Stimulated activated CD4-positive, alpha-beta T cell treated with anti-CD3 and anti-CD28 coated beads, TNF-alpha, amount 100 ng/mL, for 1 hour (primary cell): ENCODE measurements at regions not wholly inside any gene's neighbourhood (a gene's known extent, or its start where the extent isn't known, plus 50 kb on each side); places are given as distances from the start of the nearest gene placed in this dataset.

Source experiments
- DNase-seq, 3 donors: peaks; one replicate each; pipeline ENCODE4 v3.0.0-alpha.2; 2020; ENCODE audit warnings: low read depth in 3 of 3, low spot score in 1 of 3

DNA sequence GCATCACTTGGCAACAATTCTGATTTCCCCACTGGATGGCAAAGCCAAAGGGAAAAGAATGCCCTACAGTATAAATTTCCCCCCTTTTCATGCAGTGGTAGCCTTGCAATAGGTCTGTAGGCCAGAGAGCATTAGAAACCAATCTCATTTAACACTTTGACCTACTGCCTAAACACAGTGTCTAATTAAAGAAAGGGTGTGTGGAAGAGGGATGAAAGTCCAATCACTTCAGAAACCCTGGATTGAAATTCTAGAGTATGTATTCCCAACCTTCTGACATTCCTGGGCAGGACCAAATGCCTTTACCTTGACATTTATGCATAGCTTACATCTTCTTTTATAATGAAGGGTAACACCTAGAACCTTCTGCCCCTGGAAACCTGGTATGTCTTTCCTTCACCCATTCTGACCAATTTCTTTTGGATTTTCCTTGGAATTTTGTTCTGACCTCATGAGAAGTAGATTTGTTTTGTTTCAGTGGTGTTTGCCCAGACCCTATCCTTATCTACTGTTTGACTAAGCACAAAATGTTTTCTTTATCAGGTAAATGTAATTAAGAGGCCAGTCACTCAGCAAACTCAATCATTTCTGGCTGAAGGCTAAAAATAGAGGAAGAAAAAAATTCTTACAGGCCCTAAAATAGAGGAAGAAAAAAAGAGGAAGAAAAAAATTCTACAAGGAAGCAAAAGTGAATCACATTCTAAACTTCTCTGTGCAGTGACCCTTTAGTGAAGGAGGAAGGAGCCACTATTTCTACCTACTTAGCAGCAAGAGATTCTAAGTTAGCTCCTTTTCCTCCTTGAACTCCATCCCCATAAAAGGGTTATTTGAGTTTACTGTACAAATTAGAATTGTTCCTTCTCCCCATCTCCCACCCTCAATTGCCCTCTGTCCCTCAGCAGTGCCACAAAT, 129.5 kb upstream of the DSCAM start:
- DNase-seq: no peak

DNA sequence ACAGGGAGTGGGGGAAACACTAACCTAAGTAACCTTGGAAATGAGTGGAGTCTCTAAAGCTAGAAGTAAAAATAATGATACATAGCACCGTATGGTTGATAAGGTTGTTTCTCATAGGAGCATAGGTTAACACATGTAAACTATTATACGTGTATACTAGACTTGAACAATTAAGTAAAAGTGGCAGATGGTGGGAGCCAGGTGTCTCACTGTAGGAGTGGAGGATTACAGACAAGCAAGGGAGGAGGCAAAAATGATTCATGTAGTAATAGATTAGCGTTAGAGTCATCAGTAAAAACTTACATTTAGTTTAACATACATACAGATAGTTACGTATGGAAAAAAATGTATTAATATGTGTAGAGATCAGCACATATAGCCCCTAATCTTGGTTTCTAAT, 138.4 kb upstream of the DSCAM start:
- no peak for DNase-seq

DNA sequence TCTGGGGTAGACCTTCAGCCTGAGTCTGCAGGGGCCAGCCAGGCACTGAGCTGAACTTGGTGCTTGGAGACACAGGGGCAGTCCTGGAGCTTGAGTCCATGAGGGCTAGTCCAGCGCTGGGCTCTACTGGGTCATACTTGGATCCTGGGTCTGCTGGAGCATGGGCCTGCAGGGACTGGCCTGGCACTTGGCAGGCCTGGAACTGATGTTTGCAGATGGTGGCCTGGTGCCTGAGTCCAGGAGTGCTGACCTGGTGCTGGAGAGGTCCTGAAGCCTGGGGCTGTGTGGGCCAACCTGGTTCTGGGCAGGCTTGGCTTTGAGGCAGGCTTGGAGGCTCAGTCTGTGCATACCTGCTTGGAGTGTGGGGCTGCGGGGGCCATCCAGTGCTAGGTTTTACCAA, 143.4 kb upstream of the DSCAM start:
- no peak for DNase-seq

DNA sequence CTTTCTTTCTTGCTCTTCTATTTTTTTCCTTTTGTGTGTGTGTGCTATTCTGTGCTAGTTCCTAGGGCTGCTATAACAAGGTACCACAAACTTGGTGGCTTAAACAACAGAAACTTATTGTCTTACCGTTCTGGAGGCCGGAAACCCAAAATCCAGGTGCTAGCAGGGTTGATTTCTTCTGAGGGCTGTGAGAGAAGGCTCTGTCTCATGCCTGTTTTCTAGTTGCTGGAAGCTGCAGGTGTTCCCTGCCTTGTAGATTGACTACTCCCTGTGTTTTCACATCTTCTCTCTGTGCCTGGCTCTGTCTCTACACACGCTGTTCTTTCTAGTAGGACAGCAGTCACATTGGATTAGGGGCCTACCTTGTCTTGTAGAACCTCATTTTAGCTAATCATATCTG, 150.9 kb upstream of the DSCAM start:
- no peak for DNase-seq

DNA sequence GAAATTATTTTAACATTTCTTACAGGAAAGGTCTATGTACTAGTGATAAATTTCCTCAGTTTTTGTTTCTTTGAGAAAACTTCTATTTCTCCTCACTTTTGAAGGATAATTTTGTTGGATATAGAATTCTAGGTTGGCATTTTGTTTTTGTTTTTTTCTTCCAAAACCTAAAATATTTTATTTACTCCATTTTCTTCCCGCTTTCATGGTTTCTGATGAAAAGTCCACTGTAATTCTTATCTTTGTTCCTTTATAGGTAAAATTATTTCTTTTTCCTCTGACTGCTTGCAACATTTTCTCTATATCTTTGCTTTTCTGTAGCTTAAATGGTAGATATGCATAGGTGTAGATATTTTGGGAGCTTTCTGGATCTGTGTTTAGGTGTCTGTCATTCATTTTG, 153.9 kb upstream of the DSCAM start:
- no peak for DNase-seq

DNA sequence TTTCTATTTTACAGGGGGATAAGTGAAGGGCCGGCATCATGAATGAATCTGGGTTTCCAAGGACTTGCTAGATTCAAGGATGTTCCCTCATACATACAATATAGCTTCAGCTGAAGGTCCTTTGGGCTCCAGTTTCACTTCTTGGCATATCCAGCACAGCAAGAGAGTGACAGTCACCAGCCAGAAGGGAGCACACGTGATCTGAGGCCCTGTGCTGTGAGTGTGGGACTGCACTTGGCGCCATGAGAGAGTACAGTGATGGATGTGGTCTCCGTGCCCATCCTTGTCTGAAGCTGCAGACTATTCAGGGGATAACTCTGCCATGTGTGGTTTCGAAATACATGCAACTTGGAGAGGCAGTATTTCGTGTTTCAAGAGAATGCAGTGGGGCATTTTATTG, 159.7 kb upstream of the DSCAM start:
- no peak for DNase-seq

DNA sequence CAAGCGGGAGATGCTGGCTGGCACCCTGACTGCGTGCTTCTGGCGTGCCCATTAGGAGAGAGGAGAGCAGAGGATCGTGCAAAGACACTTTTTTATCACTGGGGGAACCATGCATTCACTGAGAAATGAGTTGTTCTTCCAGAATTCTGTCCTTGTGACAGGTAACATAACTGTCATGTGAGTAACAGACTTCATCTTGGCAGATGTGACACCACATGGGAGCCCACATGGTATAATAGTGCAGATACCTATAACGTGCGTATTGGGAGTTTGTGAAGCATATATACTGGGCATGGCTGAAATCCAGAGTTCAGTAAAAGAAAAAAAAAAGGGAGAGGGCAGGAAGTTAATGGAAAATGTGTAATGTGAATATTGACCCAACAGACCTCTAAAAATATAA, 159.6 kb upstream of the BACE2 start:
- no peak for DNase-seq

DNA sequence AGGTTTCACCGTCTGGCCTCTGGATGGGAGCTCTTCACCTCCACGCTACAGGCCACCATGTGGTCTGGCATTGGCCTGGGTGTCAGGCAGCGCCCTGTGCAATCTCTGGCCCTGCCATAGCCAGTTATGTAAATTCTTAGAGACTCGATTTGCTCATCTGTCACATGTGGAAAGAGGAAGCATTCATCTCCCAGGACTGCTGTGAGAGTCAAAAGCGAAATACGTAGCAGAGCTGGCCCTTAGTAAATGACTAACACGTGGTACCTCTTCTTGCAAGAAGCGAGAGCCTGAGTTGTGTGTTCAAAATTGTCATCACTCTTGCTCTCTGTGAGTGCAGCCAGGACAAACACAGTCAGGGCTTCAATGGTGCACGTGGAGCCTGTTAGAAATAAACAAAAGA, 159.0 kb upstream of the BACE2 start:
- no peak for DNase-seq

DNA sequence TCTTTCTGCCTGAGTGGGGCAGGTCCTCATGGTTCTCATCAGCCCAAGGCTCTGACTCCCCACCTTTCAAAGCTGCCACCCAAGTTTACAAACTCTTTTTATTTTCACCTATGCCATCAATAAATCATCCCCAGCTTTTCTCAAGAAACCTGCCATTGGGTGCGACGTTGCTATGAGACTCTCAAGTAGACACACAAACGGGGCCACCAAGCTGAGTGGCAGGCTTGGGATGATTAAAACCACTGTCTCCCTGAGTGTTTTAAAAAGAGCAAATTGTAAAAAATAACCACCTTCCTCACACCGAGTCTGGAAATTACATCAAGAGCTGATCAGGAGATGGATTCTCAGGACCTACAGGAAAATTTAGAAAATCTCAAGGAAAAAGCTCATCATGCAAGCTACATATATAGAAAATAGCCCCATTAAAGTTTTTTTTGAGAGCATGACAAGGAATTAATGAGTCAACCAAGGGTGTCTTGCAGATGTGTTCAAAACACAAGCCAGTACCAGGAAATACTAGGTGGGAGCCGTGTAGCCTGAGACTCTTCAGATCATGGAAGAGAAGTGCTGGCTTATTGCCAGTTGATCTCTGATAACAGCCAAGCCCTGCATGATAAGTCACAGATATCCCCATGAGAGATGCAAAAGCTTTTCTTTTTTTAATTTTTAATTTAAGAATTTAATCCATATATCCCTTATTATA, 158.4 kb upstream of the BACE2 start:
- DNase-seq: no peak

DNA sequence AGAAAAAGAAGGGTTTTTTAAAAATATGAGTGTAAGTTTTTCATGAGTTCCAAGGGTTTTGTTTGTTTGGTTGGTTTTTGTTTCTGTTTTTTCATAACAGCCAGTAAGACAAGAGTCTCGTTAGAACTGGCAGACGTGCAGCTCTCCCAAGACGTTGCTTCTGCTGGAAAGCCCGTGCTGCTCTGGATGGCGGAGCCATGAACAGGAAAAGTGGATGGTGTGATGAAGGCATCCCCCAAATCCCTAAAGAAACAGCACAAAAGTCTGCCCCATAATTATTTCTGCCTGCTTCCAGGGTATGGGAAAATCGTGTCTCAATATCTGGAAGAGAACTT, 157.9 kb upstream of the BACE2 start:
- no peak for DNase-seq

DNA sequence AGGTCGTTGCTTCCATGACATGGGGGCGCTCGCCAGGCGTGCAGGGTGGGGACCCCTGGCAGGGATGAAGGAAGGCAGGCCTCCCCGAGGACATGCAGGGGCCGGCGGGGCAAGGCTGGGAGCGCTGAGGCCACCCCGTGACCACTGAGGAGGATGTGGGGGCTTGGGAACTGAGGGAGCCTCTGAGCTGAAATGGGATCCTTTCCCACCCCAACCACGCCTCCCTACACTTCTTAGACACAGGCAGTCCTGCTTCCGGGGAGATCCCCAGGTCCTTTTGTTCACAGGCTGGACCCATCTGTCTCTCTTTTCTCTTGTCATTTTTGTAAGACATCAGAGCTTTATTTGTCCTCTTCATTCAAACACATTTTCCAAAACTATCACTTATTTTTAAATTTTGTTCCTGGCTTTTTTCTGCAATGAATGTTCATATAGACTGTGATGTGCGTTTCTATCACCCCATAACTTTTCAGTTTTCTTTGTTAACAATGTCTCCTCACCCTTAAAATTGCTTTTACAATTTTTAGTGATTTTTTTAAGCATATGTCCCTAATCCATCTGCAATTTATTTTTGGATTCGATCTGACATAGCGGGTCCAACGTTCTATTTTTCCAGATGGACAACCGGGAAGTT, 156.7 kb upstream of the BACE2 start:
- no peak for DNase-seq

DNA sequence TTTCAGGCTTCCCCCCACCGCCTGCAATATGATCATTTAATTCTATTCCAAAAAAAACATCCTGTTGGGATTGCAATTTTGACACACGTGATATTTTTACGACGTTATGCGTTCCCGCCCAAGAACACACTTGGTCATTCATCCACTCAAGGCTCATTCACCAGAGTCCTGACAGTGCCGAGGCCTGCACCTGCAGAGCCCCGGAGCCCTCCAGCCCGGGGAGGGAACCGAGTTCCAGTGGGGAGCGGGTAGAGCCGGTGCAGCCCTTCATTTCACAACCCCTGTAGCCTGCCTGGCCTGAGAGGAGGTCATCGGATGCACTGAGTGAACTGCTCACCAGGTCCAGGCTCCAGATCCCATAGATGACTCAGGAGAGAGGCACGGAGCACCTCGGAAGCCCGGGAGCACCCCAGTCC, 156.0 kb upstream of the BACE2 start:
- no peak for DNase-seq

DNA sequence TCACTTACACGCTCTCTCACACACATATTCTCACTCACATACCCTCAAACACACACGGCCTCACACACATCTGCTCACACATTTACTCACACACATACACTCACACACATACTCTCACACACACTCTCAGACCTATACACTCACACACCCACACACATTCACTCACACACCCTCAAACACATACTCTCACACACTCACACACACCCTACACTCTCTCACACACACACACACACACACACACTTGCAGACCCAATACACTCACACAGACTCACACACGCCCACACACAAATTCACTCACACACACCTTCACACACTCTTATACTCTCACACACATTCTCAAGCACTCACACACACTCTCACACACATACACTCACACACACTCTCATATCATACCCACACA, 155.5 kb upstream of the BACE2 start:
- DNase-seq: no peak

DNA sequence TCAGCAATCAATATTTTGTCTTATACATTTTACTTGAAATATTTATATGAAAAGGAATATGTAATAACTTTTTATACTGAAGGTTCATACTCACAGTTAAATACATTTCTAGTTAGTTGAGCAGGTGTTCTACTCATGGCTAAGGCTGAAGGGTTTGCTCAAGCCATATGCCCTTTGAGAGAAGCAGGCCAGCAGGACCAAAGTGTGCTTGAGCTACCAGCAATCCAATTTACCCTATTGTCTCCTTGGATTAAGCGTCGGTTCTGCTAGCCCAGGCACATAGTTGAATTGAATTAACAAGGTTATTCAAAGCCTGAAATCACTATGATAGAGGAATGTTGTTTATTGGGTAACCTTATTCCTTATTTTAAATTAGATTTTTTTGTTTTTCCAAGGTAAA, 151.5 kb upstream of the BACE2 start:
- no peak for DNase-seq

DNA sequence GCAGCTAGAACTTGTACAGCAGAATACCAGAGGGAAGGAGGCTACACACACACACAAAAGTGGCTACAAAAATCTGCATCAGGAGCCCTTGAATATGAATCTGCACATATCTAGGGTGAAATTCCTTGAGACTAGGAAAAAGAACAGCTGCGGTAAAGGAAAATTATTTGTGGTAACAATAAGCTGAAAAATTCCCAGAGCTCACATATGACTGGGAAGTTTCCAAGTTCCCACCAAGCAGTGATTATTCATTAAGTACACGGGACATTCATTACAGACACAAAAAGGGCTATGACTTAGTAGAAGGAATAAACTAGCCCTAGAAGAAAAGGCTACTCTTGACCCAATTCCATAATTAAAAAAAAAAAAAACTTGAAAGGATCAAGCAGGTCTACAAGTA, 149.5 kb upstream of the BACE2 start:
- DNase-seq: no peak

DNA sequence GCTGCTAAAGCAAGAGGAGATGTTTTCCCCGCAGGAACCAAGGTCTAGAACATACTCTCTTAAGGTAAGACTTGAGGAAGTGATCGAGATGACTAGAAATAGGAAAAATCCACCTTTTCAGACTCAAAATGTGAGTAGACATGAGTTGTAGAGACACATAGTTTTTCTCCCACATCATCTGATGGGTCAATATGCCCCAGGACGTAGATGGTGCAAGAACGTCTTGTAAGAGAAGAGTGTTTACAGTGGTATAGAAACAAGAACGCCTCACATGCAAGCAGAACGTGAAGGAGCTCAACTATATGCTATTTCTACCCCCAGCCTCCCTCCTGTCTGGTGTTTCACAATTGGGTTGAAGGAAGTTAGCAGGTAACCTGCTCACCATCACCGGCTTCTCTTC, 144.0 kb upstream of the BACE2 start:
- DNase-seq: no peak

DNA sequence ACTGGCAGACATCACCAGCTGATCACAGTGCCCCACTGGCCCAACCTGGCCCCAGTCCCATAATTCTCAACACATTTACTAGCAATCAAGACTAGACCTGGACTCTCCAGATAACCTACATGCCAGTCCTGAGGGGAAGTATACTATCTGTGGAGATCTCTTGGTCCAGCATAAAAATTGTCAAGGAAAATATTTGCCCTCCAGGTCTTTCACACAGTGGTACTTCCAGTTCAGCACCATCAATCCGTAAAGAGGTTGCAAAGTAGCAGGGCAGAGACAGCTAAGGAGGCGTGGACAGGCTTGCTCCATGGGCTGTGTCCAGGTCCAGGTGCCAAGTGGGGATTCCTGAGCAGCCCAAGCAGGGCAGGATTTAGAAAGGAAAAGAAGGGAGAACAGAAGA, 143.6 kb upstream of the BACE2 start:
- DNase-seq: no peak

DNA sequence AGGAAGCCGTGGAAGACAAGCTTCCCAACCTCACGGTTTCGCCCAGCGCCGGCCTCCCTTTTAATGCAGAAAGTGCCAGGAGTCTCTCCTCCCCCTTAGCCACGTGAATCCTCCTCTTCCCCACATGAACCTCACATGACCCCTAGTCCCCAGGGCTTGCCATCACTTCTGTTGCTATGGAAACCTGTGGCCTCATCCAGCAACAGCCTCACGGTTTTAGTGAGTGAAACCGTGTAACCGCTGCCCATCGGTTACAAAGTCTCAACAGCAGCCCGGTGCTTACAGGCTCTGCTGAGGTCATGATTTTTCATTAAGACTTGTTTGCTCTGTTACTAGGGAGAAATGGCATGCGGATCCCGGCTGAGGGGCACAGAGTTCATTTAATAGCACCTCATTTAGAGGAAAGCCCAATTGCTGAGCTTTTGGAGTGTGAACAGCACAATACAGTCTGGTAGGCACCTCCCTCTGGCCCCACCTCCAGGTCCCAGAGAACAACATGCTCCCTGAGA, 143.2 kb upstream of the BACE2 start:
- no peak for DNase-seq

DNA sequence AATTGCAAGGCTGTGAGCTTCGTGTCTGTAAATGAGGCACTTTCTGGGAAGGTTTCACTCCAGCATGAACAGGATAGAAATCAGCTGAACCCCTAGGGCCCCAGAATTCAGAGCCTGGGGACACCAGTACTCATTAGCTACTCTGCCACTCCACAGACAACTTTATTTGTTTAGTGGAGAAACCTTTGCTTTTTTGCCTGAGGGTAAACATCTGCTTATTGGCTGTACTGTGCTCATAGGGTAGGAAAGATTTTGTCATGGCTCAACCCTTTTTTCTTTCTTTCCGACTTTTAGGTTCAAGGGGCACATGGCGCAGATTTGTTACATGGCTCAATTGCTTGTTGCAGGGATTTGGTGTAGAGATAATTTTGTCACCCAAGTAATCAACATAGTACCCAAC, 138.4 kb upstream of the BACE2 start:
- no peak for DNase-seq

DNA sequence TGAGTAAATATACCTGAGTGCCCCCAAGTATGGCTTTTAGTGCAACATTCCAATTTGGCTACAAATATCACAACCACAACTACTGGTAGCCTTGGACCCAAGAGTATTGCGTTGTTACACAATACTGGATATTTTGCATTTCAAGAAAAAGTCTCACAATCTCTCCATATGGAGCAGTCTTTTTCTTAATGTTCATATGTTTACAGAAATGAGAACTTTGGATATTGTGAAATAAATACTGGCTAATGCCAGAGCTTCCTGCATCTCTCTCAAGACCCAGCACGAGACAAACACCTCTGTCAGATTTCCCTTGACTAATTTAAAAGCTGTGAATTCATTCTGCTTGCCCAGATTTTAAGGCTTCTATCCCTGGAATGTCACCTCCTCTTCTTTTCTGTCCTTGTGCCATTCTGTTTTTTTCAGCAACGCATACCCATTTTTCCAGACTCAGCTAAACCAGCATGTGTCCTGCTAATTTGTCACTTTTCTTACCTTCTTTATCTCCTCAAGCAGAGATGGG, 136.2 kb upstream of the BACE2 start:
- DNase-seq: no peak

DNA sequence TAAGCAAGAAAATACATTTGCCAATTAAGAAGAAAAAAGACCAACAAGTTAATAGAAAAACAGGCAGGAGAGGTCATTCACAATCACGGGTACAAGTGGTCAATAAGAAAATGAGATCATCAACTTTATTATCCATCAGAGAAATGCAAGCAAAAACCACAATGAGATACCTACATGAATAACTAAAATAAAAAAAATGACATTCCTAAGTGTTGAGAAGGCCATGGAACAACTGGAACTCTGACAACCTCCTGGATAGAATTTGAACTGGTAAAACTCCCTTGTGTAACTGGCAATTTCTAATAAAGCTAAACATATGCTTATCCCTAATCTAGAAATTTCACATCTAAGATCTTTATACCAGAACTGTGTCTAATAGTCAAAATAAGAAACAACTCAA, 135.4 kb upstream of the BACE2 start:
- DNase-seq: no peak

DNA sequence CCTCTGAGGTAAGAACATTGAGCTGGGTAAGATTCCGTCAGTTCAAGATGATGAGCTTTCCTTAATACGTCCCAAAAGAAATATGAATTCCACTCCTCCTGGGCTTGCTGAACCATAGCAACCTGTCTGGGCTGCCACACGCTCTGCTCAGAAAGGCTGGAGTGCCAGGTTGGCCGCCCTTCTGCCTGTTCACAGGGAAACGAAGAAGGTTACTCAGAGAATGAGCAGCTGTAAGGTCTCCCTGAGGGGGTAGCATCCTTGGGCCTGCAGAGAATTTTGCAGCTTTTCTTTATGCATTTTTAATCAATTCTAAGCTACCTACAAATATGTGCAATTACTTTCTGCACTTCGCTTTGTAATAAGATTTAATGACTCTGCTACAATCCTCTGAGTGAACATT, 130.7 kb upstream of the BACE2 start:
- DNase-seq: no peak
